K562 (cell line): ENCODE measurements at regions not wholly inside any gene's neighbourhood (a gene's known extent, or its start where the extent isn't known, plus 50 kb on each side); places are given as distances from the start of the nearest gene placed in this dataset.

ENCODE experiments used
- ATAC-seq: fragments of 200-7000 bp; cut with Tn5 transposase; 3 replicates; pipeline ENCODE4 v1.9.1; 2020; ENCODE audit warnings: moderate library complexity
- BruUV-seq: library from RNA; stranded (reverse); fragments of 400-500 nt; replicated peaks from 2 replicates; lab custom pipeline; 2021; lab: Mats Ljungman, UMichigan
- CTCF ChIA-PET: fragments of 300-600 bp; formaldehyde crosslinking; extraction: SDS; loops from one replicate; lab custom pipeline; 2021; ENCODE audit warnings: low intra/inter-chr PET ratio; lab: Yijun Ruan, JAX
- POLR2A ChIA-PET: fragments of 300-600, 350-650 bp; sonication (Branson Sonifier 250); formaldehyde crosslinking; extraction: SDS; loops from one replicate; lab custom pipeline; 2021; ENCODE audit warnings: antibody characterized with exemption, inconsistent platforms; lab: Yijun Ruan, JAX
- DNase-seq, 4 experiments: peaks; one replicate each; pipeline versions ENCODE4 v3.0.0 to v3.0.0-alpha.2; 2011 to 2018; ENCODE audit warnings: low spot score in 3 of 4, mixed read lengths in 3 of 4; ENCODE audit errors: extremely low read depth in 1 of 4
- FAIRE-seq: peaks from 2 replicates; lab custom pipeline; 2011; peaks lifted over from hg19 to GRCh38; lab: Jason Lieb, UNC
- H2AFZ ChIP-seq: 2 replicates; pipeline ENCODE4 v1.6.0; 2011; ENCODE audit warnings: low read depth, low read length, control low read depth, inconsistent platforms
- H3K27ac ChIP-seq: fragments of 200-600 bp; 3 replicates; pipeline ENCODE4 v1.8.0; 2011; ENCODE audit warnings: low read depth, mild to moderate bottlenecking, control low read depth, inconsistent platforms, low read length, moderate library complexity, mixed read lengths; ENCODE audit errors: extremely low read depth
- H3K27me3 ChIP-seq, 2 experiments: fragments of 300-600 bp in 1 of 2; 2 replicates in 1 of 2; 3 replicates in 1 of 2; pipeline versions ENCODE4 v1.6.0 to v1.8.0; 2011; ENCODE audit warnings: inconsistent platforms in 2 of 2, low read length in 2 of 2, mild to moderate bottlenecking in 1 of 2, mixed read lengths in 1 of 2, moderate library complexity in 1 of 2; ENCODE audit not compliant: control insufficient read depth in 2 of 2, insufficient read depth in 2 of 2
- H3K36me3 ChIP-seq: fragments of 300-600 bp; 3 replicates; pipeline ENCODE4 v1.8.0; 2011; ENCODE audit warnings: mild to moderate bottlenecking, low read length, inconsistent platforms; ENCODE audit not compliant: control insufficient read depth, insufficient read depth
- H3K4me1 ChIP-seq, 2 experiments: fragments of 200-600 bp in 1 of 2; replicated peaks in 1 of 2; 2 replicates in 1 of 2; 3 replicates in 1 of 2; pipeline versions ENCODE4 v1.5.1 to v1.8.0; 2011; ENCODE audit warnings: inconsistent platforms in 2 of 2, low read length in 2 of 2, mild to moderate bottlenecking in 1 of 2, mixed read lengths in 1 of 2, moderate library complexity in 1 of 2; ENCODE audit not compliant: control insufficient read depth in 2 of 2, insufficient read depth in 2 of 2
- H3K4me2 ChIP-seq: 2 replicates; pipeline ENCODE4 v1.6.1; 2011; ENCODE audit warnings: low read length, control low read depth, inconsistent platforms, mixed read lengths; ENCODE audit not compliant: insufficient read depth
- H3K4me3 ChIP-seq: fragments of 200-600 bp; sonication (generic), shearing (Covaris generic); 2 replicates; pipeline ENCODE4 v1.5.1; 2016; ENCODE audit warnings: control low read depth, inconsistent platforms
- H3K79me2 ChIP-seq: fragments of 200-600 bp; 3 replicates; pipeline ENCODE4 v1.8.0; 2011; ENCODE audit warnings: low read length, inconsistent platforms; ENCODE audit not compliant: control insufficient read depth, insufficient read depth
- H3K9ac ChIP-seq, 2 experiments: 2 replicates each; pipeline versions ENCODE4 v1.6.0 to v1.6.1; 2011; ENCODE audit warnings: low read depth in 2 of 2, low read length in 2 of 2, control low read depth in 1 of 2, inconsistent platforms in 1 of 2, mild to moderate bottlenecking in 1 of 2, mixed read lengths in 1 of 2; ENCODE audit not compliant: insufficient read depth in 1 of 2
- H3K9me1 ChIP-seq: one replicate; pipeline ENCODE4 v1.6.0; 2011; ENCODE audit warnings: inconsistent platforms, mild to moderate bottlenecking, low read length, moderate library complexity; ENCODE audit not compliant: control insufficient read depth, insufficient read depth
- H3K9me3 ChIP-seq: replicated peaks from 2 replicates; pipeline ENCODE4 v1.5.1; 2011; ENCODE audit warnings: low read depth, low read length, inconsistent platforms; ENCODE audit not compliant: control insufficient read depth, insufficient read depth
- H4K20me1 ChIP-seq: replicated peaks from 2 replicates; pipeline ENCODE4 v1.6.1; 2011; ENCODE audit warnings: low read length, inconsistent platforms, mixed read lengths; ENCODE audit not compliant: control insufficient read depth, insufficient read depth
- BMI1 ChIP-seq: fragments of 150-350 bp; IDR thresholded peaks from 2 replicates; pipeline ENCODE4 v1.6.1; 2014; ENCODE audit warnings: low read length
- CBX5 ChIP-seq: IDR thresholded peaks from 2 replicates; pipeline ENCODE4 v1.6.1; 2014; ENCODE audit warnings: low read depth, borderline replicate concordance
- CREB1 ChIP-seq, 2 experiments: sonication (generic) in 1 of 2; formaldehyde crosslinking in 1 of 2; IDR thresholded peaks; 2 replicates each; pipeline versions ENCODE4 v1.6.1 to v1.8.0; 2012 to 2022; ENCODE audit warnings: inconsistent platforms in 1 of 2, mild to moderate bottlenecking in 1 of 2, missing genetic modification reagents in 1 of 2, moderate library complexity in 1 of 2
- FOXM1 ChIP-seq, 2 experiments: fragments of 450-650 bp in 1 of 2; sonication (generic) in 1 of 2; formaldehyde crosslinking in 1 of 2; IDR thresholded peaks; 2 replicates each; pipeline versions ENCODE4 v1.6.1 to v1.9.0; 2017 to 2022; ENCODE audit warnings: low read depth in 2 of 2, mild to moderate bottlenecking in 2 of 2, missing genetic modification reagents in 1 of 2, moderate library complexity in 1 of 2
- PHF20 ChIP-seq: fragments of 450-650 bp; IDR thresholded peaks from 2 replicates; pipeline ENCODE4 v1.6.1; 2018; ENCODE audit not compliant: partially characterized antibody
- PREB ChIP-seq: sonication (generic); formaldehyde crosslinking; IDR thresholded peaks from 2 replicates; pipeline ENCODE4 v1.8.1; 2023; ENCODE audit warnings: mild to moderate bottlenecking, missing genetic modification reagents
- SAFB ChIP-seq: fragments of 200-400 bp; formaldehyde crosslinking; IDR thresholded peaks from 2 replicates; pipeline ENCODE4 v1.6.1; 2017; ENCODE audit warnings: low read depth, low read length, borderline replicate concordance
- SAFB2 ChIP-seq: fragments of 200-400 bp; formaldehyde crosslinking; IDR thresholded peaks from 2 replicates; pipeline ENCODE4 v1.6.1; 2018; ENCODE audit warnings: borderline replicate concordance, low read length, low read depth, moderate library complexity; ENCODE audit not compliant: severe bottlenecking
- SAP30 ChIP-seq: fragments of 200-600 bp; sonication (generic); IDR thresholded peaks from 2 replicates; pipeline ENCODE4 v1.6.1; 2012; ENCODE audit warnings: borderline replicate concordance, low read depth, mild to moderate bottlenecking, moderate library complexity, low read length, control low read depth, inconsistent platforms; ENCODE audit not compliant: insufficient read depth, poor library complexity, severe bottlenecking
- SIRT6 ChIP-seq: IDR thresholded peaks from one replicate; pipeline ENCODE4 v1.6.1; 2012; ENCODE audit warnings: low read depth, mild to moderate bottlenecking, control low read depth, inconsistent platforms, low read length, moderate library complexity
- U2AF2 ChIP-seq: fragments of 200-400 bp; formaldehyde crosslinking; optimal IDR thresholded peaks from 2 replicates; pipeline ENCODE3; 2017; ENCODE audit warnings: low read depth, mild to moderate bottlenecking, low read length
- XRCC5 ChIP-seq: fragments of 200-400 bp; formaldehyde crosslinking; IDR thresholded peaks from 2 replicates; pipeline ENCODE4 v1.6.1; 2017; ENCODE audit warnings: low read depth, mild to moderate bottlenecking, low read length
- ZC3H11A ChIP-seq: IDR thresholded peaks from 2 replicates; pipeline ENCODE4 v1.6.1; 2012; ENCODE audit warnings: low read depth, low read length, improper control_type of control experiment
- ZFP1 ChIP-seq: fragments of 450-650 bp; formaldehyde crosslinking; IDR thresholded peaks from 2 replicates; pipeline ENCODE4 v1.4.0; 2020; ENCODE audit warnings: mild to moderate bottlenecking, mixed read lengths
- WGBS: fragments of 100-300 bp; shearing (Covaris generic); methylation state at CpG from one replicate; pipeline ENCODE4 v1.1.6; 2016; ENCODE audit warnings: low coverage, mixed read lengths; ENCODE audit not compliant: insufficient coverage; ENCODE audit errors: missing lambda C conversion rate; 5-methylcytosine and 5-hydroxymethylcytosine counted together
- in situ Hi-C: fragments of 300-500 bp; cut with MboI; formaldehyde crosslinking; loops from 4 replicates; pipeline ENCODE4 v1.15.0; 2018; ENCODE audit warnings: inconsistent platforms, mixed read lengths
- intact Hi-C: fragments of 100-400 bp; cut with micrococcal nuclease; formaldehyde crosslinking; loops from 2 replicates; pipeline ENCODE4 v1.14.2; 2022
- TF ChIP-seq, protein P1 (sequence below): IDR thresholded peaks from 2 replicates; pipeline ENCODE4 v1.6.1; 2016; ENCODE audit warnings: missing genetic modification characterization, missing compliant biosample characterization

DNA sequence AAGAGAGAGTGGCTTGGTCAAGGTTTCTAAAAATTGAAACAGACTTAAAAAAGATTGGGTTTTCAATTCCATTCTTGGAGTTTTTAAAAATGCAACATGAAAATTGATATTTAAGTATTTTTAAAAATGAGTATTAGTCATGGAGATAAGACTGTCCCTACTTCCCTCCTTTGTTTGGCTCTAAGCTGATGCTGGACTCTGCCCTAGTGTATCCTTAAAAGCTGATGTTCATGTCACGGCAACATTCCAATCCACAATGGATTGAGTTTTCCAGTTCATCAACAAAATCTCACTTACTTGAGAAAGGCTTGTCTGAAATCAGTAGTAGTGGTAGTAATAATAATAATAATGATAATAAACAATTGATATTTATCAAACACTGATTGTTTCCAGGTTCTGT lies 119.0 kb upstream of the SLC38A2 start:
- no peak overlapping the region for H3K27ac ChIP-seq
- WGBS = 88% methylated on average over 1 of the region's 1 CpG
- no peaks in the 10 kb centered on the region for H3K4me1 ChIP-seq
- H3K9me3 ChIP-seq = no peaks in the 10 kb centered on the region
- DNase-seq (no peak), FAIRE-seq (no peak), ATAC-seq (no peak)
- no peaks in the 10 kb centered on the region for H3K79me2 ChIP-seq
- intact Hi-C loops (no loop called here), in situ Hi-C loops (no loop called here)
- H3K9me1 ChIP-seq = no peaks in the 10 kb centered on the region
- no peaks in the 10 kb centered on the region for H3K27me3 ChIP-seq
- no peaks in the 10 kb centered on the region for H4K20me1 ChIP-seq
- H3K9ac ChIP-seq = no peak overlapping the region
- H2AFZ ChIP-seq = no peak overlapping the region
- TF ChIP-seq ZC3H11A (no peak), SAFB2 (no peak), CREB1 (IDR thresholded peaks at IDR 0.05) (no peak), CREB1 (CRISPR knock-in tag; IDR thresholded peaks at IDR 0.05) (no peak), SIRT6 (no peak), FOXM1 (IDR thresholded peaks at IDR 0.05; ENCODE audit: low read depth) (no peak), FOXM1 (CRISPR knock-in tag; IDR thresholded peaks at IDR 0.05; ENCODE audit: low read depth) (no peak), ZFP1 (CRISPR knock-in tag) (no peak), SAFB (no peak), CBX5 (no peak), BMI1 (no peak), SAP30 (no peak), XRCC5 (no peak), PREB (CRISPR knock-in tag) (no peak), U2AF2 (no peak), PHF20 (no peak)
- TF ChIP-seq, protein P1, sequence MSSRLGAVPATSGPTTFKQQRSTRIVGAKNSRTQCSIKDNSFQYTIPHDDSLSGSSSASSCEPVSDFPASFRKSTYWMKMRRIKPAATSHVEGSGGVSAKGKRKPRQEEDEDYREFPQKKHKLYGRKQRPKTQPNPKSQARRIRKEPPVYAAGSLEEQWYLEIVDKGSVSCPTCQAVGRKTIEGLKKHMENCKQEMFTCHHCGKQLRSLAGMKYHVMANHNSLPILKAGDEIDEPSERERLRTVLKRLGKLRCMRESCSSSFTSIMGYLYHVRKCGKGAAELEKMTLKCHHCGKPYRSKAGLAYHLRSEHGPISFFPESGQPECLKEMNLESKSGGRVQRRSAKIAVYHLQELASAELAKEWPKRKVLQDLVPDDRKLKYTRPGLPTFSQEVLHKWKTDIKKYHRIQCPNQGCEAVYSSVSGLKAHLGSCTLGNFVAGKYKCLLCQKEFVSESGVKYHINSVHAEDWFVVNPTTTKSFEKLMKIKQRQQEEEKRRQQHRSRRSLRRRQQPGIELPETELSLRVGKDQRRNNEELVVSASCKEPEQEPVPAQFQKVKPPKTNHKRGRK (tag) = no peak
- H3K4me3 ChIP-seq = no peak overlapping the region
- H3K36me3 ChIP-seq = no peaks in the 10 kb centered on the region
- H3K4me2 ChIP-seq = no peak overlapping the region
- BruUV-seq = no TSS peak
- POLR2A ChIA-PET = interaction anchor here (0.9 kb wide), 1 partner anchor 44 kb away, joined by 3 read pairs; no protein-coding TSS in a partner anchor
- CTCF ChIA-PET = no interaction called here
